ENCODE measurements at regions not wholly inside any gene's neighbourhood (a gene's known extent, or its start where the extent isn't known, plus 50 kb on each side); places are given as distances from the start of the nearest gene placed in this dataset.
"Not testable (repeated sequence)": the region's sequence is repeated elsewhere in the genome, so short reads cannot be mapped to it uniquely, and the experiment has no call there.

GRCh38 chr15:22710831-22711341, 75.6 kb upstream of the NIPA1 start:
- not testable (repeated sequence) for H3K36me3 ChIP-seq (ENCODE audit: control insufficient read depth, low read depth, low read length); H3K9ac ChIP-seq (ENCODE audit: low read length); H3K4me3 ChIP-seq (ENCODE audit: low read length); H3K4me1 ChIP-seq (ENCODE audit: control insufficient read depth, low read depth, low read length); H3K9me3 ChIP-seq (ENCODE audit: control insufficient read depth, low read depth, low read length); H3K27ac ChIP-seq (ENCODE audit: low read length); H3K27me3 ChIP-seq (ENCODE audit: control insufficient read depth, insufficient read depth, low read length)

GRCh38 chr15:22713933-22714332, 72.5 kb upstream of the NIPA1 start:
- not testable (repeated sequence) for H3K4me3 ChIP-seq (ENCODE audit: low read length); H3K36me3 ChIP-seq (ENCODE audit: control insufficient read depth, low read depth, low read length); H3K27ac ChIP-seq (ENCODE audit: low read length); H3K4me1 ChIP-seq (ENCODE audit: control insufficient read depth, low read depth, low read length); H3K9ac ChIP-seq (ENCODE audit: low read length); H3K9me3 ChIP-seq (ENCODE audit: control insufficient read depth, low read depth, low read length); H3K27me3 ChIP-seq (ENCODE audit: control insufficient read depth, insufficient read depth, low read length)

GRCh38 chr15:22714358-22715132, 71.9 kb upstream of the NIPA1 start:
- not testable (repeated sequence) for H3K4me1 ChIP-seq (ENCODE audit: control insufficient read depth, low read depth, low read length); H3K4me3 ChIP-seq (ENCODE audit: low read length); H3K9ac ChIP-seq (ENCODE audit: low read length)

GRCh38 chr15:22715133-22715845, 71.2 kb upstream of the NIPA1 start:
- not testable (repeated sequence) for H3K27me3 ChIP-seq (ENCODE audit: control insufficient read depth, insufficient read depth, low read length); H3K4me3 ChIP-seq (ENCODE audit: low read length); H3K9ac ChIP-seq (ENCODE audit: low read length); H3K4me1 ChIP-seq (ENCODE audit: control insufficient read depth, low read depth, low read length); H3K27ac ChIP-seq (ENCODE audit: low read length); H3K36me3 ChIP-seq (ENCODE audit: control insufficient read depth, low read depth, low read length); H3K9me3 ChIP-seq (ENCODE audit: control insufficient read depth, low read depth, low read length)

More at GRCh38 chr15:22714358-22715132, 71.9 kb upstream of the NIPA1 start:
- not testable (repeated sequence) for H3K36me3 ChIP-seq (ENCODE audit: control insufficient read depth, low read depth, low read length); H3K9me3 ChIP-seq (ENCODE audit: control insufficient read depth, low read depth, low read length); H3K27me3 ChIP-seq (ENCODE audit: control insufficient read depth, insufficient read depth, low read length); H3K27ac ChIP-seq (ENCODE audit: low read length)

- H3K27ac ChIP-seq (ENCODE audit: low read length); H3K9ac ChIP-seq (ENCODE audit: low read length); H3K4me1 ChIP-seq (ENCODE audit: control insufficient read depth, low read depth, low read length); H3K36me3 ChIP-seq (ENCODE audit: control insufficient read depth, low read depth, low read length); H3K9me3 ChIP-seq (ENCODE audit: control insufficient read depth, low read depth, low read length); H3K4me3 ChIP-seq (ENCODE audit: low read length); H3K27me3 ChIP-seq (ENCODE audit: control insufficient read depth, insufficient read depth, low read length): not testable (repeated sequence)
Observed at GRCh38 chr15:22719980-22720379, 66.5 kb upstream of the NIPA1 start.

- not testable (repeated sequence) for H3K4me3 ChIP-seq (ENCODE audit: low read length)
Observed at GRCh38 chr15:22726104-22726503, 60.3 kb upstream of the NIPA1 start.

GRCh38 chr15:22735067-22735466, 51.4 kb upstream of the NIPA1 start:
- not testable (repeated sequence) for H3K36me3 ChIP-seq (ENCODE audit: control insufficient read depth, low read depth, low read length); H3K4me3 ChIP-seq (ENCODE audit: low read length); H3K9ac ChIP-seq (ENCODE audit: low read length); H3K27ac ChIP-seq (ENCODE audit: low read length); H3K27me3 ChIP-seq (ENCODE audit: control insufficient read depth, insufficient read depth, low read length); H3K4me1 ChIP-seq (ENCODE audit: control insufficient read depth, low read depth, low read length); H3K9me3 ChIP-seq (ENCODE audit: control insufficient read depth, low read depth, low read length)

More at GRCh38 chr15:22726104-22726503, 60.3 kb upstream of the NIPA1 start:
- H3K9me3 ChIP-seq (ENCODE audit: control insufficient read depth, low read depth, low read length); H3K27me3 ChIP-seq (ENCODE audit: control insufficient read depth, insufficient read depth, low read length); H3K9ac ChIP-seq (ENCODE audit: low read length); H3K4me1 ChIP-seq (ENCODE audit: control insufficient read depth, low read depth, low read length); H3K27ac ChIP-seq (ENCODE audit: low read length); H3K36me3 ChIP-seq (ENCODE audit: control insufficient read depth, low read depth, low read length): not testable (repeated sequence)

GRCh38 chr15:22735781-22736180, 50.7 kb upstream of the NIPA1 start:
- H3K9me3 ChIP-seq (ENCODE audit: control insufficient read depth, low read depth, low read length) = no peaks in the 10 kb centered on the region
- H3K4me3 ChIP-seq (ENCODE audit: low read length) = no peak overlapping the region
- H3K36me3 ChIP-seq (ENCODE audit: control insufficient read depth, low read depth, low read length) = no peaks in the 10 kb centered on the region
- H3K27me3 ChIP-seq (ENCODE audit: control insufficient read depth, insufficient read depth, low read length) = no peaks in the 10 kb centered on the region
- H3K4me1 ChIP-seq (ENCODE audit: control insufficient read depth, low read depth, low read length) = no peaks in the 10 kb centered on the region
- H3K27ac ChIP-seq (ENCODE audit: low read length) = no peak overlapping the region
- H3K9ac ChIP-seq (ENCODE audit: low read length) = no peak overlapping the region

- H3K4me3 ChIP-seq (ENCODE audit: low read length); H3K27me3 ChIP-seq (ENCODE audit: control insufficient read depth, insufficient read depth, low read length); H3K9ac ChIP-seq (ENCODE audit: low read length); H3K4me1 ChIP-seq (ENCODE audit: control insufficient read depth, low read depth, low read length); H3K27ac ChIP-seq (ENCODE audit: low read length); H3K9me3 ChIP-seq (ENCODE audit: control insufficient read depth, low read depth, low read length); H3K36me3 ChIP-seq (ENCODE audit: control insufficient read depth, low read depth, low read length): not testable (repeated sequence)
Observed at GRCh38 chr15:22736200-22736599, 50.2 kb upstream of the NIPA1 start.

Measured in iPS-18a (cell line).